ENCODE measurements at regions not wholly inside any gene's neighbourhood (a gene's known extent, or its start where the extent isn't known, plus 50 kb on each side); places are given as distances from the start of the nearest gene placed in this dataset.

- Histone ChIP-seq H3K4me3 (no peak overlapping the region), H3K9me3 (no peaks in the 10 kb centered on the region), H3K27me3 (no peaks in the 10 kb centered on the region), H3K36me3 (ENCODE audit: low read depth, missing control alignments) (no peaks in the 10 kb centered on the region), H3K4me1 (no peaks in the 10 kb centered on the region), H3K27ac (no peak overlapping the region)
- no peak for TF ChIP-seq CTCF (IDR thresholded peaks at IDR 0.05)
- TF ChIP-seq POLR2A (IDR thresholded peaks at IDR 0.05) = no peak
- peak; percentile 28 for DNase-seq
- WGBS, 2 donors = 69 to 72% methylated on average over 9 of the region's 9 CpGs
- intact Hi-C loops (cut with DNase I; ENCODE audit: low total_unique reads) = no loop called here
These were observed 690.4 kb upstream of the NRP1 start for GRCh38 chr10:34024693-34025425.

GRCh38 chr10:34024282-34024681 is 689.8 kb upstream of the NRP1 start:
- H3K9me3 ChIP-seq = no peaks in the 10 kb centered on the region
- no peaks in the 10 kb centered on the region for H3K27me3 ChIP-seq
- H3K27ac ChIP-seq = no peak overlapping the region
- no peaks in the 10 kb centered on the region for H3K36me3 ChIP-seq (ENCODE audit: low read depth, missing control alignments)
- DNase-seq = no peak
- intact Hi-C loops (cut with DNase I; ENCODE audit: low total_unique reads) = no loop called here
- TF ChIP-seq POLR2A (IDR thresholded peaks at IDR 0.05) = no peak
- no peak for TF ChIP-seq CTCF (IDR thresholded peaks at IDR 0.05)
- 85% methylated on average over 3 of the region's 3 CpGs for WGBS, 2 donors
- H3K4me3 ChIP-seq = no peak overlapping the region
- no peaks in the 10 kb centered on the region for H3K4me1 ChIP-seq

- DNase-seq = no peak
- Histone ChIP-seq H3K27ac (no peak overlapping the region), H3K27me3 (no peaks in the 10 kb centered on the region), H3K4me1 (no peaks in the 10 kb centered on the region), H3K36me3 (ENCODE audit: low read depth, missing control alignments) (no peaks in the 10 kb centered on the region), H3K9me3 (no peaks in the 10 kb centered on the region), H3K4me3 (no peak overlapping the region)
- 67 to 69% methylated on average over 6 of the region's 6 CpGs for WGBS, 2 donors
- intact Hi-C loops (cut with DNase I; ENCODE audit: low total_unique reads) = no loop called here
- TF ChIP-seq POLR2A (IDR thresholded peaks at IDR 0.05) (no peak), CTCF (IDR thresholded peaks at IDR 0.05) (no peak)
These were observed 687.7 kb upstream of the NRP1 start for GRCh38 chr10:34022195-34022594.

GRCh38 chr10:34018784-34019183 is 684.3 kb upstream of the NRP1 start:
- H3K4me3 ChIP-seq = no peak overlapping the region
- H3K27me3 ChIP-seq = no peaks in the 10 kb centered on the region
- no peak overlapping the region for H3K27ac ChIP-seq
- H3K9me3 ChIP-seq = no peaks in the 10 kb centered on the region
- 89 to 93% methylated on average over 1 of the region's 1 CpG for WGBS, 2 donors
- no peaks in the 10 kb centered on the region for H3K4me1 ChIP-seq
- intact Hi-C loops (cut with DNase I; ENCODE audit: low total_unique reads) = no loop called here
- DNase-seq = no peak
- no peaks in the 10 kb centered on the region for H3K36me3 ChIP-seq (ENCODE audit: low read depth, missing control alignments)
- TF ChIP-seq CTCF (IDR thresholded peaks at IDR 0.05) (no peak), POLR2A (IDR thresholded peaks at IDR 0.05) (no peak)

- 82 to 95% methylated on average over 5 of the region's 5 CpGs for WGBS, 2 donors
- intact Hi-C loops (cut with DNase I; ENCODE audit: low total_unique reads) = no loop called here
- no peaks in the 10 kb centered on the region for H3K9me3 ChIP-seq
- no peak for DNase-seq
- TF ChIP-seq POLR2A (IDR thresholded peaks at IDR 0.05) = no peak
- TF ChIP-seq CTCF (IDR thresholded peaks at IDR 0.05) = no peak
- no peaks in the 10 kb centered on the region for H3K4me1 ChIP-seq
- no peak overlapping the region for H3K4me3 ChIP-seq
- no peaks in the 10 kb centered on the region for H3K36me3 ChIP-seq (ENCODE audit: low read depth, missing control alignments)
- no peak overlapping the region for H3K27ac ChIP-seq
- no peaks in the 10 kb centered on the region for H3K27me3 ChIP-seq
These were observed 683.7 kb upstream of the NRP1 start for GRCh38 chr10:34018129-34018528.
